Fibroblast of mammary gland (primary cell): ENCODE measurements at regions not wholly inside any gene's neighbourhood (a gene's known extent, or its start where the extent isn't known, plus 50 kb on each side); places are given as distances from the start of the nearest gene placed in this dataset.
A peak's percentile ranks its signal among the peaks of the same experiment; 100 is the strongest.

Experiments
- DNase-seq: peaks from one replicate; pipeline ENCODE4 v3.0.0-alpha.2; 2010; ENCODE audit warnings: low read depth
- H3K4me3 ChIP-seq: 2 replicates; pipeline ENCODE4 v1.5.1; 2011; ENCODE audit warnings: low read depth, mild to moderate bottlenecking, low read length, moderate library complexity; ENCODE audit not compliant: control insufficient read depth
- CTCF ChIP-seq: conservative IDR thresholded peaks from 2 replicates; pipeline ENCODE4 v1.5.1; 2011; ENCODE audit warnings: low read depth, low read length, inconsistent platforms; ENCODE audit not compliant: control insufficient read depth, insufficient read depth

DNA sequence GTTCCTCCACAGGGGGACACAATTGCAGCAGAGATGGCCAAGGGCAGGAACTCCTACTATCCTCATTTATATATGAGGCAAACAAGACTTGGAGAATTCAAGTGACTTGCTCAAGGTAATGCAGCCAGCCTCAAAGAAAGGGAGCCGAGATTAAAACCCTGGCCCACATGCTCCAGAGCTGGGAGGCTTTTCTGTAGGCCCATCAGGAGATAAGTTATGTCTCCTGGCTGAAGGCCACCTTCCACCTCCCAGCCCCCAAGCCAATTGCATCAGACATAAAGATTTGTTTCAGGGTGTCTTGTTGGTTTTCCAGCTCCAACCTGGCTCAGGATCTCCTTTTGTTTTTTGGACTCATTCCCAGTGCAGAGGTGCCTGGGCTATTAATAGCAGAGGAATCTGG lies 59.5 kb downstream of the SMIM38 start:
- no peak overlapping the region for H3K4me3 ChIP-seq
- no peak for DNase-seq
- no peak for TF ChIP-seq CTCF

- no peak overlapping the region for H3K4me3 ChIP-seq
- peak; percentile 17 for DNase-seq
- TF ChIP-seq CTCF = no peak
Observed at GRCh38 chr11:69215784-69216415, 60.2 kb downstream of the SMIM38 start.

DNA sequence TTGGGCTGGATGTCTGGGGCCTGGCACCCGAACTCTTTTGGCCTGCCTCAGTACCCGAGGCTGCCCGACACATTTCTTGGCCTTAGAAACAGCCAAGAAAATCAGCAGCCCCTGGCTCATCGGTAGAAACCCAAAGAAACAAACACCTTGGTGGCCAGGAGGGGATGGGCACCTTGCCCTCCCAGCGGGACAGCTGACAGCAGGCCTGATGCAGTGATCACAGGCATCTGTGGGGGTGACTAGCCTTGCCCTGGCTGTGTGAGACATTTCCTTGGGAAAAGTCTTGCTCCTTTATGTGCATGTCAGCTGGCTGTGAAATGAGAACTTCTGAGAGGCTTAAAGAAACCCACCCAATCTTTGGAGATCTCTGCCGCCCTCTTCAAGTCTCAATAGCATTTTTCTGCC lies 60.9 kb downstream of the SMIM38 start:
- no peak overlapping the region for H3K4me3 ChIP-seq
- DNase-seq = no peak
- no peak for TF ChIP-seq CTCF

- no peak for DNase-seq
- TF ChIP-seq CTCF = no peak
- H3K4me3 ChIP-seq = no peak overlapping the region
Observed at GRCh38 chr11:69217276-69218105, 61.8 kb downstream of the SMIM38 start.

- TF ChIP-seq CTCF = no peak
- no peak for DNase-seq
- H3K4me3 ChIP-seq = no peak overlapping the region
Observed at GRCh38 chr11:69218271-69218682, 62.5 kb downstream of the SMIM38 start.

DNA sequence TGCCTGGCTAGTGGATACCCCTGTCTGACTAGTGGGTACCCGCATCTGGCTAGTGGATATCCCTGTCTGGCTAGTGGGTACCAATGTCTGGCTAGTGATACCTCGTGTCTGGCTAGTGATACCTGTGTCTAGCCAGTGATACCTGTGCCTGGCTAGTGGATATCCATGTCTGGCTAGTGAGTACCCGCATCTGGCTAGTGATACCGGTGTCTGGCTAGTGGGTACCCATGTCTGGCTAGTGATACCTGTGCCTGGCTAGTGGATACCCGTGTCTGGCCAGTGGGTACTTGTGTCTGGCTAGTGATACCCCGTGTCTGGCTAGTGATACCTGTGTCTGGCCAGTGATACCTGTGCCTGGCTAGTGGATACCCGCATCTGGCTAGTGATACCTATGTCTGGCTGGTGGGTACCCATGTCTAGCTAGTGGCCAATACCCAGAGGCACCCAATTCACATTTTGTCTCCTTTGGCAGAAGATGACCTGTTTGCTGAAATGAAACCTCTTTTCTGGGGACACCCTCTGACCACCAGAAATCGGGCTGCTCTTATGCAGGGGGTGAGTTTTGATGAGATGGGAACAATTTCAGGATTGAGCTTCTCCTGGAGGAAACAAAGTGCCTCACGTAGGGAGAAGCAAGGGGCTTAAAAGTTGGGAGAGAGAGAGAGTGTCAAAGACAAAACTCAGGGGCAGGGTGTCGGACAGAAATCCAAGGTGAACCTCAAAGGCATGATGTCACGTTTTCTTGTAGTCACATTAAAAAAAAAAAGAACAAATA lies 63.4 kb downstream of the SMIM38 start:
- no peak overlapping the region for H3K4me3 ChIP-seq
- DNase-seq = no peak

More for the DNA sequence above, 63.4 kb downstream of the SMIM38 start:
- no peak for TF ChIP-seq CTCF
